ENCODE measurements at regions not wholly inside any gene's neighbourhood (a gene's known extent, or its start where the extent isn't known, plus 50 kb on each side); places are given as distances from the start of the nearest gene placed in this dataset.

GRCh38 chr13:80611310-80611709, 270.4 kb upstream of the SPRY2 start (continued):
- TF ChIP-seq REST (tag by site-specific recombination; IDR thresholded peaks at IDR 0.05) (no peak), ZNF514 (tag by site-specific recombination; IDR thresholded peaks at IDR 0.05) (no peak), SCRT2 (tag by site-specific recombination; IDR thresholded peaks at IDR 0.05) (no peak), BCL11B (tag by site-specific recombination; IDR thresholded peaks at IDR 0.05; ENCODE audit: low read depth) (no peak), ZBTB6 (tag by site-specific recombination; IDR thresholded peaks at IDR 0.05) (no peak), ZNF76 (tag by site-specific recombination; IDR thresholded peaks at IDR 0.05; ENCODE audit: borderline replicate concordance, low read depth) (no peak), YY2 (tag by site-specific recombination; IDR thresholded peaks at IDR 0.05) (no peak), ZNF18 (tag by site-specific recombination; IDR thresholded peaks at IDR 0.05) (no peak), HOXC10 (CRISPR knock-in tag; IDR thresholded peaks at IDR 0.05) (no peak), ZNF549 (tag by site-specific recombination; IDR thresholded peaks at IDR 0.05) (no peak), KLF17 (tag by site-specific recombination; IDR thresholded peaks at IDR 0.05) (no peak), ZNF600 (tag by site-specific recombination; IDR thresholded peaks at IDR 0.05) (no peak)

GRCh38 chr13:80605716-80606115, 264.8 kb upstream of the SPRY2 start:
- Histone ChIP-seq H3K4me1 (ENCODE audit: control insufficient read depth, insufficient read depth, low read length) (no peaks in the 10 kb centered on the region), H3K4me3 (ENCODE audit: low read depth, low read length) (no peak overlapping the region), H3K36me3 (ENCODE audit: control insufficient read depth in 2 of 2, insufficient read depth in 1 of 2, low read length in 2 of 2) (no peaks in the 10 kb centered on the region), H3K27ac (ENCODE audit: extremely low read depth, low read depth, low read length) (no peak overlapping the region), H3K9me3 (ENCODE audit: control insufficient read depth, insufficient read depth, low read depth, low read length) (no peaks in the 10 kb centered on the region)
- ChIA-PET POLR2A (no interaction called here), CTCF (interaction anchor here (0.6 kb wide), 1 partner anchor 988 kb away, joined by 4 read pairs; no protein-coding TSS in a partner anchor)
- no peak for TF ChIP-seq RBAK (tag by site-specific recombination; IDR thresholded peaks at IDR 0.05)
- no peak for TF ChIP-seq ZNF664 (tag by site-specific recombination; IDR thresholded peaks at IDR 0.05)
- no peak for TF ChIP-seq ZNF18 (tag by site-specific recombination; IDR thresholded peaks at IDR 0.05)
- no peak for TF ChIP-seq ZBTB6 (tag by site-specific recombination; IDR thresholded peaks at IDR 0.05)
- no peak for TF ChIP-seq ZNF239 (tag by site-specific recombination; IDR thresholded peaks at IDR 0.05)
- TF ChIP-seq ZNF280D (tag by site-specific recombination; IDR thresholded peaks at IDR 0.05), result no peak
- no peak for TF ChIP-seq ZNF354C (tag by site-specific recombination; IDR thresholded peaks at IDR 0.05; ENCODE audit: borderline replicate concordance, low read depth)
- no peak for TF ChIP-seq ZNF266 (tag by site-specific recombination; IDR thresholded peaks at IDR 0.05; ENCODE audit: low read depth)
- TF ChIP-seq ZNF146 (tag by site-specific recombination; IDR thresholded peaks at IDR 0.05), result no peak
- TF ChIP-seq ZNF24 (tag by site-specific recombination; IDR thresholded peaks at IDR 0.05), result no peak
- no peak for TF ChIP-seq ZNF398 (tag by site-specific recombination; IDR thresholded peaks at IDR 0.05)
- no peak for TF ChIP-seq ZNF223 (tag by site-specific recombination; IDR thresholded peaks at IDR 0.05)
